A549 (cell line): ENCODE measurements at regions not wholly inside any gene's neighbourhood (a gene's known extent, or its start where the extent isn't known, plus 50 kb on each side); places are given as distances from the start of the nearest gene placed in this dataset.

Experiments
- ATAC-seq, 2 experiments: fragments of 200-7000 bp in 1 of 2; fragments of >200 bp in 1 of 2; cut with Nextera tagmentation in 1 of 2; cut with Tn5 transposase in 1 of 2; 3 replicates each; pipeline versions ENCODE4 v1.8.0 to v1.9.1; 2018 to 2020; ENCODE audit warnings: mild to moderate bottlenecking in 1 of 2, moderate library complexity in 1 of 2
- CTCF ChIA-PET: fragments of 300-600 bp; sonication (Branson Sonifier 250); formaldehyde crosslinking; extraction: SDS; loops from one replicate; lab custom pipeline; 2021; ENCODE audit warnings: antibody characterized with exemption, inconsistent platforms; lab: Yijun Ruan, JAX
- POLR2A ChIA-PET: fragments of 350-600 bp; formaldehyde crosslinking; extraction: SDS; loops from one replicate; lab custom pipeline; 2021; ENCODE audit warnings: antibody characterized with exemption, inconsistent platforms; lab: Yijun Ruan, JAX
- DNase-seq, 2 experiments: peaks; one replicate each; pipeline versions ENCODE4 v3.0.0 to v3.0.0-alpha.2; 2011 to 2016; ENCODE audit warnings: low read depth in 1 of 2, low spot score in 1 of 2
- FAIRE-seq: peaks from 2 replicates; lab custom pipeline; 2011; peaks lifted over from hg19 to GRCh38; lab: Jason Lieb, UNC
- H3K27ac ChIP-seq, 2 experiments: fragments of >200 bp; sonication (Bioruptor Twin); formaldehyde crosslinking; 3 replicates each; pipeline ENCODE4 v1.5.1; 2016 to 2017
- H3K4me1 ChIP-seq: fragments of >200 bp; sonication (Bioruptor Twin); formaldehyde crosslinking; 3 replicates; pipeline ENCODE4 v1.6.1; 2016
- H3K4me2 ChIP-seq: fragments of >200 bp; sonication (Bioruptor Twin); formaldehyde crosslinking; 3 replicates; pipeline ENCODE4 v1.6.1; 2016
- H3K4me3 ChIP-seq: fragments of >200 bp; sonication (Bioruptor Twin); formaldehyde crosslinking; 3 replicates; pipeline ENCODE4 v1.5.1; 2016
- H3K9me3 ChIP-seq: fragments of >200 bp; sonication (Bioruptor Twin); formaldehyde crosslinking; 3 replicates; pipeline ENCODE4 v1.6.1; 2016
- ATOH8 ChIP-seq: fragments of 250-450 bp; sonication (Bioruptor Pico); IDR thresholded peaks from 2 replicates; pipeline ENCODE4 v1.5.0; 2020; ENCODE audit warnings: low read depth, mild to moderate bottlenecking, moderate library complexity
- CBX2 ChIP-seq: fragments of 200-600 bp; sonication (generic); IDR thresholded peaks from 2 replicates; pipeline ENCODE4 v1.6.1; 2016; ENCODE audit warnings: low read depth, mild to moderate bottlenecking, borderline replicate concordance
- CEBPB ChIP-seq, 2 experiments: fragments of >200 bp in 1 of 2; sonication (Bioruptor Twin) in 1 of 2; formaldehyde crosslinking in 1 of 2; IDR thresholded peaks; 2 replicates each; pipeline ENCODE4 v1.6.1; 2012 to 2016
- CHD4 ChIP-seq: fragments of 200-600 bp; sonication (generic); IDR thresholded peaks from 2 replicates; pipeline ENCODE4 v1.6.1; 2016; ENCODE audit warnings: antibody characterized with exemption, mild to moderate bottlenecking, borderline replicate concordance
- EP300 ChIP-seq, 2 experiments: fragments of >200 bp; sonication (Bioruptor Twin); formaldehyde crosslinking; IDR thresholded peaks; 2 replicates in 1 of 2; 3 replicates in 1 of 2; pipeline ENCODE4 v1.6.1; 2016 to 2017
- ESRRA ChIP-seq: fragments of 150-350 bp; IDR thresholded peaks from 2 replicates; pipeline ENCODE4 v1.6.1; 2014; ENCODE audit warnings: mild to moderate bottlenecking, low read length, borderline replicate concordance
- FOXS1 ChIP-seq: fragments of 250-450 bp; sonication (Bioruptor Pico); IDR thresholded peaks from 2 replicates; pipeline ENCODE4 v1.5.0; 2020; ENCODE audit warnings: mild to moderate bottlenecking, moderate library complexity
- HDAC2 ChIP-seq: fragments of 200-600 bp; sonication (generic); IDR thresholded peaks from 2 replicates; pipeline ENCODE4 v1.6.1; 2016
- JUNB ChIP-seq: fragments of >200 bp; sonication (Bioruptor Twin); formaldehyde crosslinking; IDR thresholded peaks from 2 replicates; pipeline ENCODE4 v1.6.1; 2016
- KDM1A ChIP-seq: fragments of 200-600 bp; sonication (generic); IDR thresholded peaks from 2 replicates; pipeline ENCODE4 v1.6.1; 2016; ENCODE audit warnings: low read depth, mild to moderate bottlenecking
- MAX ChIP-seq: IDR thresholded peaks from 2 replicates; pipeline ENCODE4 v1.6.1; 2012
- POLR2A ChIP-seq: IDR thresholded peaks from 2 replicates; pipeline ENCODE4 v1.6.1; 2012; ENCODE audit warnings: mild to moderate bottlenecking, low read length
- POLR2AphosphoS2 ChIP-seq: conservative IDR thresholded peaks from 2 replicates; pipeline ENCODE4 v1.6.1; 2012; ENCODE audit warnings: low read length, improper control_type of control experiment, inconsistent platforms
- RAD21 ChIP-seq, 2 experiments: fragments of >200 bp in 1 of 2; sonication (Bioruptor Twin) in 1 of 2; formaldehyde crosslinking in 1 of 2; IDR thresholded peaks in 1 of 2; conservative IDR thresholded peaks in 1 of 2; 2 replicates in 1 of 2; 3 replicates in 1 of 2; pipeline ENCODE4 v1.6.1; 2012 to 2018; ENCODE audit warnings: inconsistent platforms in 1 of 2
- RARB ChIP-seq: fragments of 250-450 bp; sonication (Bioruptor Pico); IDR thresholded peaks from 2 replicates; pipeline ENCODE4 v1.8.0; 2021; ENCODE audit warnings: mild to moderate bottlenecking, moderate library complexity
- REST ChIP-seq: fragments of 200-600 bp; sonication (generic); IDR thresholded peaks from 2 replicates; pipeline ENCODE4 v1.6.1; 2016; ENCODE audit warnings: antibody characterized with exemption, mild to moderate bottlenecking, moderate library complexity
- RFX5 ChIP-seq: fragments of 450-650 bp; IDR thresholded peaks from 2 replicates; pipeline ENCODE4 v1.7.1; 2014; ENCODE audit warnings: antibody characterized with exemption, mild to moderate bottlenecking, moderate library complexity
- USF2 ChIP-seq: fragments of 450-650 bp; IDR thresholded peaks from 2 replicates; pipeline ENCODE4 v1.6.1; 2014; ENCODE audit warnings: antibody characterized with exemption
- ZNF302 ChIP-seq: fragments of 250-450 bp; sonication (Bioruptor Pico); IDR thresholded peaks from 2 replicates; pipeline ENCODE4 v1.9.0; 2021; ENCODE audit warnings: inconsistent platforms, mild to moderate bottlenecking, moderate library complexity
- ZSCAN20 ChIP-seq: fragments of 250-450 bp; sonication (Bioruptor Pico); IDR thresholded peaks from 2 replicates; pipeline ENCODE4 v1.8.0; 2022; ENCODE audit warnings: mild to moderate bottlenecking, moderate library complexity
- WGBS: methylation state at CpG from one replicate; pipeline ENCODE4 v1.1.6; 2017; ENCODE audit errors: missing lambda C conversion rate; 5-methylcytosine and 5-hydroxymethylcytosine counted together

GRCh38 chr6:117143647-117144046 lies 121.7 kb upstream of the VGLL2 start:
- FAIRE-seq (no peak), DNase-seq (no peak), ATAC-seq (no peak)
- Histone ChIP-seq H3K27ac (no peak overlapping the region), H3K9me3 (no peaks in the 10 kb centered on the region), H3K4me1 (no peaks in the 10 kb centered on the region), H3K4me2 (no peak overlapping the region), H3K4me3 (no peak overlapping the region)
- TF ChIP-seq POLR2AphosphoS2: no peak
- TF ChIP-seq POLR2A: no peak
- TF ChIP-seq HDAC2: no peak
- no peak for TF ChIP-seq EP300 (IDR thresholded peaks at IDR 0.05)
- no peak for TF ChIP-seq MAX
- TF ChIP-seq CBX2: no peak
- TF ChIP-seq CEBPB (IDR thresholded peaks at IDR 0.05): no peak
- TF ChIP-seq RFX5: no peak
- TF ChIP-seq RAD21 (conservative IDR thresholded peaks at IDR 0.05 in 1 of 2, IDR thresholded peaks at IDR 0.05 in 1 of 2): no peak
- TF ChIP-seq FOXS1 (CRISPR knock-in tag): no peak
- no peak for TF ChIP-seq CHD4
- no peak for TF ChIP-seq KDM1A
- TF ChIP-seq REST: no peak
- no peak for TF ChIP-seq ZNF302 (CRISPR knock-in tag)
- TF ChIP-seq ESRRA: no peak
- TF ChIP-seq ZSCAN20 (CRISPR knock-in tag): no peak
- TF ChIP-seq ATOH8: no peak
- ChIA-PET POLR2A (no interaction called here), CTCF (no interaction called here)
- WGBS: 2% methylated on average over 2 of the region's 2 CpGs

GRCh38 chr6:117145940-117146339 lies 119.4 kb upstream of the VGLL2 start:
- H3K4me3 ChIP-seq: no peak overlapping the region
- CTCF ChIA-PET: no interaction called here
- no peak for DNase-seq
- POLR2A ChIA-PET: no interaction called here
- no peaks in the 10 kb centered on the region for H3K4me1 ChIP-seq
- no peak for FAIRE-seq
- no peak overlapping the region for H3K4me2 ChIP-seq
- TF ChIP-seq HDAC2 (no peak), ATOH8 (no peak), RARB (CRISPR knock-in tag) (no peak), JUNB (no peak)
- no peaks in the 10 kb centered on the region for H3K9me3 ChIP-seq
- H3K27ac ChIP-seq: no peak overlapping the region
- 0% methylated on average over 1 of the region's 2 CpGs for whole genome bisulfite sequencing
- no peak for ATAC-seq

GRCh38 chr6:117149324-117149723 lies 116.0 kb upstream of the VGLL2 start:
- 0% methylated on average over 1 of the region's 1 CpG for WGBS
- no peaks in the 10 kb centered on the region for H3K9me3 ChIP-seq
- H3K4me1 ChIP-seq: no peaks in the 10 kb centered on the region
- H3K27ac ChIP-seq: no peak overlapping the region
- no peak overlapping the region for H3K4me3 ChIP-seq
- ChIA-PET POLR2A (no interaction called here), CTCF (no interaction called here)
- H3K4me2 ChIP-seq: no peak overlapping the region
- no peak for TF ChIP-seq USF2
- DNase-seq: no peak
- ATAC-seq: no peak
- FAIRE-seq: no peak
